ENCODE measurements at regions not wholly inside any gene's neighbourhood (a gene's known extent, or its start where the extent isn't known, plus 50 kb on each side); places are given as distances from the start of the nearest gene placed in this dataset.

GRCh38 chr7:8314566-8314965 is 52.6 kb upstream of the ICA1 start:
- Mint-ChIP-seq H3K9me3 (peaks cover 18% of the 10 kb centered on the region), H3K4me3 (no peak overlapping the region), H3K27me3 (peaks cover 57% of the 10 kb centered on the region), H3K4me1 (no peaks in the 10 kb centered on the region), H3K27ac (no peak overlapping the region), H3K36me3 (ENCODE audit: low read depth) (no peaks in the 10 kb centered on the region)
- intact Hi-C loops (cut with micrococcal nuclease), result no loop called here
- DNase-seq (no peak), ATAC-seq (ENCODE audit: low read depth) (no peak)
- ChIA-PET CTCF (no interaction called here), POLR2A (no interaction called here)
- TF ChIP-seq, protein P1, sequence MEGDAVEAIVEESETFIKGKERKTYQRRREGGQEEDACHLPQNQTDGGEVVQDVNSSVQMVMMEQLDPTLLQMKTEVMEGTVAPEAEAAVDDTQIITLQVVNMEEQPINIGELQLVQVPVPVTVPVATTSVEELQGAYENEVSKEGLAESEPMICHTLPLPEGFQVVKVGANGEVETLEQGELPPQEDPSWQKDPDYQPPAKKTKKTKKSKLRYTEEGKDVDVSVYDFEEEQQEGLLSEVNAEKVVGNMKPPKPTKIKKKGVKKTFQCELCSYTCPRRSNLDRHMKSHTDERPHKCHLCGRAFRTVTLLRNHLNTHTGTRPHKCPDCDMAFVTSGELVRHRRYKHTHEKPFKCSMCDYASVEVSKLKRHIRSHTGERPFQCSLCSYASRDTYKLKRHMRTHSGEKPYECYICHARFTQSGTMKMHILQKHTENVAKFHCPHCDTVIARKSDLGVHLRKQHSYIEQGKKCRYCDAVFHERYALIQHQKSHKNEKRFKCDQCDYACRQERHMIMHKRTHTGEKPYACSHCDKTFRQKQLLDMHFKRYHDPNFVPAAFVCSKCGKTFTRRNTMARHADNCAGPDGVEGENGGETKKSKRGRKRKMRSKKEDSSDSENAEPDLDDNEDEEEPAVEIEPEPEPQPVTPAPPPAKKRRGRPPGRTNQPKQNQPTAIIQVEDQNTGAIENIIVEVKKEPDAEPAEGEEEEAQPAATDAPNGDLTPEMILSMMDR (IDR thresholded peaks at IDR 0.05), result no peak

- ATAC-seq (ENCODE audit: low read depth) (no peak), DNase-seq (no peak)
- peaks cover 7% of the 10 kb centered on the region for H3K9me3 Mint-ChIP-seq
- peaks cover 38% of the 10 kb centered on the region for H3K27me3 Mint-ChIP-seq
- intact Hi-C loops (cut with micrococcal nuclease), result no loop called here
- H3K4me3 Mint-ChIP-seq, result no peak overlapping the region
- H3K27ac Mint-ChIP-seq, result no peak overlapping the region
- TF ChIP-seq, protein P1 (IDR thresholded peaks at IDR 0.05), result no peak
- ChIA-PET POLR2A (no interaction called here), CTCF (no interaction called here)
- H3K4me1 Mint-ChIP-seq, result no peaks in the 10 kb centered on the region
- no peaks in the 10 kb centered on the region for H3K36me3 Mint-ChIP-seq (ENCODE audit: low read depth)
These were observed 57.1 kb upstream of the ICA1 start for GRCh38 chr7:8319115-8319514.

- DNase-seq (no peak), ATAC-seq (ENCODE audit: low read depth) (no peak)
- H3K27me3 Mint-ChIP-seq, result peaks cover 37% of the 10 kb centered on the region
- H3K36me3 Mint-ChIP-seq (ENCODE audit: low read depth), result no peaks in the 10 kb centered on the region
- no peak overlapping the region for H3K4me3 Mint-ChIP-seq
- H3K27ac Mint-ChIP-seq, result no peak overlapping the region
- POLR2A ChIA-PET, result no interaction called here
- H3K9me3 Mint-ChIP-seq, result peaks cover 7% of the 10 kb centered on the region
- intact Hi-C loops (cut with micrococcal nuclease), result no loop called here
- CTCF ChIA-PET, result no interaction called here
- H3K4me1 Mint-ChIP-seq, result no peaks in the 10 kb centered on the region
- TF ChIP-seq, protein P1 (IDR thresholded peaks at IDR 0.05), result no peak
These were observed 58.2 kb upstream of the ICA1 start for GRCh38 chr7:8320174-8320573.

DNA sequence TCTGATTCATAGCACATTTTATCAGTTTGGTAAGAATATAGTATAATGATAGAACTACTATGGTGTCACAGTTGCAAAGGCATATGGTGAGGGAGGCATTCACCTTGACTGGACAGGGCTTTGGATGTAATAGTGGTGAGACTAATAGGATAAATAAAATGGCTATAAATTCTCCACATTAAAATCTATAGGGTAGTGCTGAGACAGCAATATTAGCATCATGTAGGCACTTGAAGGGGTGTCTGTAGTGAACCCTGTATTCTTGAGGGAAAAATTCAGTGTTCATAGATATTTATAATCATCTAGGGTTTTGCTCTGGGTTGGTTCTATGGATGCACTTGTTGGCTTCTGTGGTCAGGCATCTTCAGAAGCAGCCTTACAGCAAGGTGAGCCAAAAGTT is 59.3 kb upstream of the ICA1 start:
- Mint-ChIP-seq H3K36me3 (ENCODE audit: low read depth) (no peaks in the 10 kb centered on the region), H3K9me3 (peaks cover 7% of the 10 kb centered on the region), H3K27ac (no peak overlapping the region), H3K4me1 (no peaks in the 10 kb centered on the region), H3K4me3 (no peak overlapping the region), H3K27me3 (peaks cover 29% of the 10 kb centered on the region)
- ATAC-seq (ENCODE audit: low read depth) (no peak), DNase-seq (no peak)
- CTCF ChIA-PET, result no interaction called here
- intact Hi-C loops (cut with micrococcal nuclease), result no loop called here
- TF ChIP-seq, protein P1 (IDR thresholded peaks at IDR 0.05), result no peak
- POLR2A ChIA-PET, result no interaction called here

GRCh38 chr7:8322667-8323066 is 60.7 kb upstream of the ICA1 start:
- Mint-ChIP-seq H3K9me3 (peaks cover 7% of the 10 kb centered on the region), H3K36me3 (ENCODE audit: low read depth) (no peaks in the 10 kb centered on the region), H3K4me1 (no peaks in the 10 kb centered on the region), H3K4me3 (no peak overlapping the region), H3K27me3 (peaks cover 21% of the 10 kb centered on the region), H3K27ac (no peak overlapping the region)
- intact Hi-C loops (cut with micrococcal nuclease), result no loop called here
- ChIA-PET POLR2A (no interaction called here), CTCF (no interaction called here)
- TF ChIP-seq, protein P1 (IDR thresholded peaks at IDR 0.05), result no peak
- ATAC-seq (ENCODE audit: low read depth) (no peak), DNase-seq (no peak)

Data from activated B cell treated with CpG ODN at 0.5 μM for 24 hours (primary cell).